ENCODE measurements at regions not wholly inside any gene's neighbourhood (a gene's known extent, or its start where the extent isn't known, plus 50 kb on each side); places are given as distances from the start of the nearest gene placed in this dataset.

DNA sequence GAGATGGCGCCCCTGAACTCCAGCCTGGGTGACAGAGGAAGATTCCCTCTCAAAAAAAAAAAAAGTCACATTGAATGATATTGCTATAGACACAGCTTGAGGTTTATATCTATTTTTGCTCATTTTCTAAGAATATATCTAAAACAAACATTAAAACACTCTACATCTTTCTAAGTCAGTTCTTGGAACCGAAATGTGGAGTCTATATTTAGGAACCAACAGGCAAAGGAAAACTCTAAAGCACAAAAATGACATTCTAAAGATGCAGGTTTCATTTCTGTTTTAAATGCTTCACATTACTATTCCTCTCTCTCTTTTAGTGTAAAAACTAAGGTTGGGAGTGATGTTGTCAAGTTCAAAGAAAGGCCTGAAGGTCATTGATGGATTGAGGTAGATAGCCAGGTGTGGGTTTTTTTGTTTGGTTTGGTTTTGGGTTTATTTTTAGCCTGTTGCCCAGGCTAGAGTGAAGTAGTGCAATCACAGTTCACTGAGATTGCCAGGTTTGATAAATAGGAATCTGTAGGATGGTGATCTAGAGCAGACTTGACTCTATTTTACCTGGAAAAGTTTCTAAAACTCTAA lies 194.0 kb upstream of the RBBP8 start:
- Histone ChIP-seq H2BK15ac (ENCODE audit: low read depth, poor library complexity, severe bottlenecking) (no peak overlapping the region), H3K27ac (ENCODE audit: low read length, poor library complexity, severe bottlenecking) (no peak overlapping the region), H3K14ac (ENCODE audit: low read length in 2 of 2) (no peak overlapping the region), H2BK12ac (ENCODE audit: low read length in 2 of 2) (no peak overlapping the region), H2AFZ (ENCODE audit: low read depth, low read length) (no peak overlapping the region), H4K91ac (ENCODE audit: low read length) (no peak overlapping the region), H3K23ac (ENCODE audit: low read length in 2 of 2) (no peak overlapping the region), H2BK5ac (ENCODE audit: low read depth, low read length, poor library complexity, severe bottlenecking) (no peak overlapping the region), H3K4me3 (ENCODE audit: insufficient read depth in 1 of 2, low read depth in 1 of 2, low read length in 2 of 2) (no peak overlapping the region), H2AK5ac (ENCODE audit: low read length, severe bottlenecking) (no peak overlapping the region), H2BK120ac (ENCODE audit: low read depth, low read length) (no peak overlapping the region), H3K4me2 (ENCODE audit: low read length, poor library complexity, severe bottlenecking) (no peak overlapping the region), H3K79me1 (replicated peaks; ENCODE audit: low read length, poor library complexity, severe bottlenecking) (no peaks in the 10 kb centered on the region), H4K8ac (ENCODE audit: low read length) (no peak overlapping the region), H3K9me3 (ENCODE audit: control insufficient read depth, low read length) (no peaks in the 10 kb centered on the region), H3K36me3 (ENCODE audit: control insufficient read depth in 1 of 2, insufficient read depth in 2 of 2, low read depth in 1 of 2, low read length in 2 of 2) (no peaks in the 10 kb centered on the region), H3K4ac (ENCODE audit: low read depth in 1 of 2, low read length in 2 of 2) (no peak overlapping the region), H3K4me1 (ENCODE audit: control insufficient read depth, insufficient read depth, low read depth, low read length) (peaks cover 2% of the 10 kb centered on the region), H3K9ac (ENCODE audit: low read length) (no peak overlapping the region), H3K27me3 (ENCODE audit: control insufficient read depth in 1 of 2, insufficient read depth in 1 of 2, low read length in 2 of 2) (no peaks in the 10 kb centered on the region), H3K18ac (ENCODE audit: low read depth in 1 of 2, low read length in 2 of 2) (no peak overlapping the region)
- no peak for DNase-seq
- WGBS, result 100% methylated on average over 1 of the region's 2 CpGs

DNA sequence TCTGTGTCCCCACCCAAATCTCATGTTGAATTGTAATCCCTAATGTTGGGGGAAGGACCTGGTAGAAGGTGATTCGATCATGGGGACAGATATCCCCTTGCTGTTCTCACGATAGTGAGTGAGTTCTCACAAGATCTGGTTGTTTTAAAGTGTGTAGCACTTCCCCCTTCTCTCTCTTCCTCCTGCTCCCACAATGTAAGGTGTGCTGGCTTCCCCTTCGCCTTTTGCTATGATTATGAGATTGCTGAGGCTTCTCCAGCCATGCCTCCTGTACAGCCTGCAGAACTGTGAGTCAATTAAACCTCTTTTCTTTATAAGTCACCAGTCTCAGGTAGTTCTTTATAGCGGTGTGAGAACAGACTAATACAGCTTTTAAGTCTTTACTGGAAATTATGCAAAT lies 193.3 kb upstream of the RBBP8 start:
- Histone ChIP-seq H3K27me3 (ENCODE audit: control insufficient read depth in 1 of 2, insufficient read depth in 1 of 2, low read length in 2 of 2) (no peaks in the 10 kb centered on the region), H3K14ac (ENCODE audit: low read length in 2 of 2) (no peak overlapping the region), H3K27ac (ENCODE audit: low read length, poor library complexity, severe bottlenecking) (no peak overlapping the region), H3K4ac (ENCODE audit: low read depth in 1 of 2, low read length in 2 of 2) (no peak overlapping the region), H3K9ac (ENCODE audit: low read length) (no peak overlapping the region), H3K9me3 (ENCODE audit: control insufficient read depth, low read length) (peaks cover 3% of the 10 kb centered on the region), H3K18ac (ENCODE audit: low read depth in 1 of 2, low read length in 2 of 2) (no peak overlapping the region), H3K4me1 (ENCODE audit: control insufficient read depth, insufficient read depth, low read depth, low read length) (no peaks in the 10 kb centered on the region), H4K91ac (ENCODE audit: low read length) (no peak overlapping the region), H2BK15ac (ENCODE audit: low read depth, poor library complexity, severe bottlenecking) (no peak overlapping the region), H2AK5ac (ENCODE audit: low read length, severe bottlenecking) (no peak overlapping the region), H3K4me2 (ENCODE audit: low read length, poor library complexity, severe bottlenecking) (no peak overlapping the region), H2AFZ (ENCODE audit: low read depth, low read length) (no peak overlapping the region), H2BK12ac (ENCODE audit: low read length in 2 of 2) (no peak overlapping the region), H3K23ac (ENCODE audit: low read length in 2 of 2) (peak overlapping the region in 1 of 2 experiments; percentile 89), H2BK120ac (ENCODE audit: low read depth, low read length) (no peak overlapping the region), H3K36me3 (ENCODE audit: control insufficient read depth in 1 of 2, insufficient read depth in 2 of 2, low read depth in 1 of 2, low read length in 2 of 2) (no peaks in the 10 kb centered on the region), H3K4me3 (ENCODE audit: insufficient read depth in 1 of 2, low read depth in 1 of 2, low read length in 2 of 2) (no peak overlapping the region), H4K8ac (ENCODE audit: low read length) (no peak overlapping the region), H3K79me1 (replicated peaks; ENCODE audit: low read length, poor library complexity, severe bottlenecking) (no peaks in the 10 kb centered on the region), H2BK5ac (ENCODE audit: low read depth, low read length, poor library complexity, severe bottlenecking) (no peak overlapping the region)
- 71% methylated on average over 1 of the region's 4 CpGs for WGBS
- no peak for DNase-seq

DNA sequence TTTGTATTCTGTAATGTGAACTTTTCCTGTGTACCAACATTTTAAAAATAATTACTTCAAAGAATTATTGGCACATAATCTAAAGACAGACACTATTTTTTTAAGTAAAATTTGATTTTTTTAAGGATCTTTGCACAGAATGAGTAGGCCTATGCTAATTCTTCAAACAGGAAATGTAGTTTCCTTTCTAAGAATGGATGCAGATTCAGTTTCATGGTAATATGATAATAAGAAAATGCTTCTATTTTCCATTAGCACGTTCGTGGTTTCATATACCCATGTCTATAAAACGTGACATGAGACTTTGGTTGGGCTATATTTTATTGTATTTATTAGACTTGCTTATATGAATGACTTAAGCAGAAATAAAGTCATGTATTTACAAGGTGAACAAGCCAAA lies 191.8 kb upstream of the RBBP8 start:
- Histone ChIP-seq H2BK120ac (ENCODE audit: low read depth, low read length) (no peak overlapping the region), H3K4ac (ENCODE audit: low read depth in 1 of 2, low read length in 2 of 2) (no peak overlapping the region), H3K14ac (ENCODE audit: low read length in 2 of 2) (no peak overlapping the region), H2BK5ac (ENCODE audit: low read depth, low read length, poor library complexity, severe bottlenecking) (no peak overlapping the region), H3K36me3 (ENCODE audit: control insufficient read depth in 1 of 2, insufficient read depth in 2 of 2, low read depth in 1 of 2, low read length in 2 of 2) (no peaks in the 10 kb centered on the region), H4K91ac (ENCODE audit: low read length) (no peak overlapping the region), H3K27ac (ENCODE audit: low read length, poor library complexity, severe bottlenecking) (no peak overlapping the region), H3K4me2 (ENCODE audit: low read length, poor library complexity, severe bottlenecking) (no peak overlapping the region), H4K8ac (ENCODE audit: low read length) (no peak overlapping the region), H3K18ac (ENCODE audit: low read depth in 1 of 2, low read length in 2 of 2) (no peak overlapping the region), H2BK12ac (ENCODE audit: low read length in 2 of 2) (no peak overlapping the region), H3K9ac (ENCODE audit: low read length) (no peak overlapping the region), H2AFZ (ENCODE audit: low read depth, low read length) (no peak overlapping the region), H3K9me3 (ENCODE audit: control insufficient read depth, low read length) (peaks cover 10% of the 10 kb centered on the region), H3K23ac (ENCODE audit: low read length in 2 of 2) (no peak overlapping the region), H3K27me3 (ENCODE audit: control insufficient read depth in 1 of 2, insufficient read depth in 1 of 2, low read length in 2 of 2) (no peaks in the 10 kb centered on the region), H3K4me3 (ENCODE audit: insufficient read depth in 1 of 2, low read depth in 1 of 2, low read length in 2 of 2) (no peak overlapping the region), H2BK15ac (ENCODE audit: low read depth, poor library complexity, severe bottlenecking) (no peak overlapping the region), H3K4me1 (ENCODE audit: control insufficient read depth, insufficient read depth, low read depth, low read length) (no peaks in the 10 kb centered on the region), H3K79me1 (replicated peaks; ENCODE audit: low read length, poor library complexity, severe bottlenecking) (no peaks in the 10 kb centered on the region), H2AK5ac (ENCODE audit: low read length, severe bottlenecking) (no peak overlapping the region)
- no peak for DNase-seq
- WGBS, result 92% methylated on average over 3 of the region's 3 CpGs

DNA sequence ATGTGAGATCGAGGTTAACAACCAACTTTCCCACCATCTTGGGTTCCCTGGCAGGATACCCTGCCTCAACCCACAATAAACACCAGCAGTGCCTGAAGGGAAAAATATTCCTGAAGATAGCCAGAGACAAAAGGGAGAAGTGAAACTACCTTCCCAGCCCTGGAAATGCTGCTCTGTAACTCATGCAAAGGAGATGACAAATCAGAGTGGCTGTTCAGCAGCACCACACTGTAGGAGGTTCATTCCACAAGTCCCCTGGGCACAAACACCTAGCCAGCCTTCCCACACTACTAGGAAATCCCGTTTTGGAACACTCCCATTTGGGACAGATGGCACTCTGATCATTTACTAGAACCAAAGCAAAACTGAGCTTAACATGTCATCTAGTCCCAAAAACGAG lies 190.7 kb upstream of the RBBP8 start:
- Histone ChIP-seq H4K91ac (ENCODE audit: low read length) (no peak overlapping the region), H3K4me1 (ENCODE audit: control insufficient read depth, insufficient read depth, low read depth, low read length) (no peaks in the 10 kb centered on the region), H3K18ac (ENCODE audit: low read depth in 1 of 2, low read length in 2 of 2) (no peak overlapping the region), H2BK5ac (ENCODE audit: low read depth, low read length, poor library complexity, severe bottlenecking) (no peak overlapping the region), H4K8ac (ENCODE audit: low read length) (no peak overlapping the region), H2AFZ (ENCODE audit: low read depth, low read length) (no peak overlapping the region), H3K9me3 (ENCODE audit: control insufficient read depth, low read length) (peaks cover 10% of the 10 kb centered on the region), H3K27ac (ENCODE audit: low read length, poor library complexity, severe bottlenecking) (no peak overlapping the region), H2BK120ac (ENCODE audit: low read depth, low read length) (no peak overlapping the region), H3K9ac (ENCODE audit: low read length) (no peak overlapping the region), H3K79me1 (replicated peaks; ENCODE audit: low read length, poor library complexity, severe bottlenecking) (no peaks in the 10 kb centered on the region), H3K4ac (ENCODE audit: low read depth in 1 of 2, low read length in 2 of 2) (no peak overlapping the region), H2BK12ac (ENCODE audit: low read length in 2 of 2) (no peak overlapping the region), H2BK15ac (ENCODE audit: low read depth, poor library complexity, severe bottlenecking) (no peak overlapping the region), H3K23ac (ENCODE audit: low read length in 2 of 2) (no peak overlapping the region), H3K14ac (ENCODE audit: low read length in 2 of 2) (no peak overlapping the region), H3K4me3 (ENCODE audit: insufficient read depth in 1 of 2, low read depth in 1 of 2, low read length in 2 of 2) (no peak overlapping the region), H3K36me3 (ENCODE audit: control insufficient read depth in 1 of 2, insufficient read depth in 2 of 2, low read depth in 1 of 2, low read length in 2 of 2) (no peaks in the 10 kb centered on the region), H2AK5ac (ENCODE audit: low read length, severe bottlenecking) (no peak overlapping the region), H3K27me3 (ENCODE audit: control insufficient read depth in 1 of 2, insufficient read depth in 1 of 2, low read length in 2 of 2) (peaks cover 0 to 4% of the 10 kb centered on the region in 2 experiments), H3K4me2 (ENCODE audit: low read length, poor library complexity, severe bottlenecking) (no peak overlapping the region)
- 65% methylated on average over 3 of the region's 3 CpGs for WGBS
- no peak for DNase-seq

Measured in mesenchymal stem cell (in vitro differentiated cells and primary cell).